Panc1 (cell line): ENCODE measurements at regions not wholly inside any gene's neighbourhood (a gene's known extent, or its start where the extent isn't known, plus 50 kb on each side); places are given as distances from the start of the nearest gene placed in this dataset.

Experiments used
- ATAC-seq: fragments of 200-7000 bp; cut with Tn5 transposase; 2 replicates; pipeline ENCODE4 v1.9.1; 2020; ENCODE audit warnings: mild to moderate bottlenecking, moderate library complexity
- BruUV-seq: library from RNA; stranded (reverse); fragments of 400-500 nt; replicated peaks from 2 replicates; lab custom pipeline; 2021; lab: Mats Ljungman, UMichigan
- CTCF ChIA-PET: fragments of 300-600 bp; sonication (Branson Sonifier 250); formaldehyde crosslinking; loops from one replicate; lab custom pipeline; 2022; ENCODE audit warnings: antibody characterized with exemption; lab: Charles Lee
- POLR2A ChIA-PET: fragments of 300-600 bp; sonication (Branson Sonifier 250); formaldehyde crosslinking; loops from one replicate; lab custom pipeline; 2022; ENCODE audit warnings: antibody characterized with exemption; lab: Charles Lee
- DNase-seq: peaks from one replicate; pipeline ENCODE4 v3.0.0-alpha.2; 2010; ENCODE audit warnings: low read depth, low spot score
- H3K27ac ChIP-seq: 2 replicates; pipeline ENCODE4 v1.5.1; 2011; ENCODE audit warnings: mild to moderate bottlenecking, low read length, inconsistent platforms
- H3K27me3 ChIP-seq: fragments of 200-500 bp; sonication (Bioruptor generic); 2 replicates; pipeline ENCODE4 v1.6.0; 2014; ENCODE audit warnings: low read length, inconsistent platforms; ENCODE audit not compliant: control insufficient read depth, insufficient read depth
- H3K36me3 ChIP-seq: fragments of 200-500 bp; sonication (Bioruptor generic); 2 replicates; pipeline ENCODE4 v1.5.1; 2014; ENCODE audit warnings: inconsistent platforms, mild to moderate bottlenecking, low read length, moderate library complexity; ENCODE audit not compliant: control insufficient read depth, insufficient read depth
- H3K4me1 ChIP-seq: 2 replicates; pipeline ENCODE4 v1.5.1; 2011; ENCODE audit warnings: inconsistent platforms, mild to moderate bottlenecking, low read length, moderate library complexity; ENCODE audit not compliant: control insufficient read depth, insufficient read depth
- H3K4me3 ChIP-seq, 2 experiments: 2 replicates each; pipeline ENCODE4 v1.5.1; 2011 to 2012; ENCODE audit warnings: low read depth in 2 of 2, low read length in 2 of 2, mild to moderate bottlenecking in 2 of 2, inconsistent platforms in 1 of 2, moderate library complexity in 1 of 2
- H3K9me3 ChIP-seq: fragments of 200-500 bp; sonication (Bioruptor generic); 2 replicates; pipeline ENCODE4 v1.5.1; 2014; ENCODE audit warnings: low read depth, mild to moderate bottlenecking, inconsistent platforms, low read length, moderate library complexity; ENCODE audit not compliant: control insufficient read depth, insufficient read depth
- POLR2AphosphoS5 ChIP-seq: IDR thresholded peaks from 2 replicates; pipeline ENCODE4 v1.6.1; 2012; ENCODE audit warnings: mild to moderate bottlenecking, low read depth, low read length, moderate library complexity
- REST ChIP-seq, 2 experiments: IDR thresholded peaks; 2 replicates each; pipeline ENCODE4 v1.6.1; 2011 to 2012; ENCODE audit warnings: low read depth in 2 of 2, control low read depth in 1 of 2, low read length in 1 of 2, mild to moderate bottlenecking in 1 of 2, moderate library complexity in 1 of 2; ENCODE audit not compliant: insufficient read depth in 1 of 2
- SIN3A ChIP-seq: IDR thresholded peaks from 2 replicates; pipeline ENCODE4 v1.6.1; 2012; ENCODE audit warnings: low read depth, mild to moderate bottlenecking, low read length, moderate library complexity, borderline replicate concordance; ENCODE audit not compliant: insufficient read depth
- TCF7L2 ChIP-seq: IDR thresholded peaks from 2 replicates; pipeline ENCODE4 v1.6.1; 2011; ENCODE audit warnings: mild to moderate bottlenecking, low read depth, low read length, inconsistent platforms
- in situ Hi-C: cut with HindIII; loops from 2 replicates; pipeline ENCODE4 v1.10.0; 2016; ENCODE audit warnings: low sequenced_read_pairs, low pct_unique_long_range_greater_than_20kb
- intact Hi-C: fragments of 100-400 bp; cut with micrococcal nuclease; formaldehyde crosslinking; loops from one replicate; pipeline ENCODE4 v1.10.0; 2022; ENCODE audit not compliant: unreplicated experiment
- TF ChIP-seq, protein P1 (sequence below): fragments of 450-650 bp; IDR thresholded peaks from 2 replicates; pipeline ENCODE4 v1.5.1; 2017; ENCODE audit warnings: mild to moderate bottlenecking

GRCh38 chr9:90539286-90539685 lies 103.3 kb downstream of the DIRAS2 start:
- H3K4me3 ChIP-seq = no peak overlapping the region
- H3K4me1 ChIP-seq = no peaks in the 10 kb centered on the region
- H3K9me3 ChIP-seq = no peaks in the 10 kb centered on the region
- intact Hi-C loops = no loop called here
- TF ChIP-seq SIN3A = no peak
- TF ChIP-seq, protein P1, sequence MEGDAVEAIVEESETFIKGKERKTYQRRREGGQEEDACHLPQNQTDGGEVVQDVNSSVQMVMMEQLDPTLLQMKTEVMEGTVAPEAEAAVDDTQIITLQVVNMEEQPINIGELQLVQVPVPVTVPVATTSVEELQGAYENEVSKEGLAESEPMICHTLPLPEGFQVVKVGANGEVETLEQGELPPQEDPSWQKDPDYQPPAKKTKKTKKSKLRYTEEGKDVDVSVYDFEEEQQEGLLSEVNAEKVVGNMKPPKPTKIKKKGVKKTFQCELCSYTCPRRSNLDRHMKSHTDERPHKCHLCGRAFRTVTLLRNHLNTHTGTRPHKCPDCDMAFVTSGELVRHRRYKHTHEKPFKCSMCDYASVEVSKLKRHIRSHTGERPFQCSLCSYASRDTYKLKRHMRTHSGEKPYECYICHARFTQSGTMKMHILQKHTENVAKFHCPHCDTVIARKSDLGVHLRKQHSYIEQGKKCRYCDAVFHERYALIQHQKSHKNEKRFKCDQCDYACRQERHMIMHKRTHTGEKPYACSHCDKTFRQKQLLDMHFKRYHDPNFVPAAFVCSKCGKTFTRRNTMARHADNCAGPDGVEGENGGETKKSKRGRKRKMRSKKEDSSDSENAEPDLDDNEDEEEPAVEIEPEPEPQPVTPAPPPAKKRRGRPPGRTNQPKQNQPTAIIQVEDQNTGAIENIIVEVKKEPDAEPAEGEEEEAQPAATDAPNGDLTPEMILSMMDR = no peak
- TF ChIP-seq REST (IDR thresholded peaks at IDR 0.05; ENCODE audit: insufficient read depth in 1 of 2, low read depth in 2 of 2, low read length in 1 of 2) = no peak
- no peak for TF ChIP-seq TCF7L2
- TF ChIP-seq POLR2AphosphoS5 = no peak
- ATAC-seq = no peak
- no peak for DNase-seq
- H3K27ac ChIP-seq = no peak overlapping the region
- no peaks in the 10 kb centered on the region for H3K36me3 ChIP-seq
- no peaks in the 10 kb centered on the region for H3K27me3 ChIP-seq
- no TSS peak for BruUV-seq
- ChIA-PET CTCF (no interaction called here), POLR2A (no interaction called here)
- in situ Hi-C loops = no loop called here

- in situ Hi-C loops (no loop called here), intact Hi-C loops (no loop called here)
- ChIA-PET CTCF (no interaction called here), POLR2A (no interaction called here)
- no peaks in the 10 kb centered on the region for H3K9me3 ChIP-seq
- ATAC-seq (no peak), DNase-seq (no peak)
- no peaks in the 10 kb centered on the region for H3K27me3 ChIP-seq
- no peak overlapping the region for H3K4me3 ChIP-seq
- no TSS peak for BruUV-seq
- H3K4me1 ChIP-seq = no peaks in the 10 kb centered on the region
- TF ChIP-seq, protein P1 = no peak
- TF ChIP-seq SIN3A (no peak), REST (IDR thresholded peaks at IDR 0.05; ENCODE audit: insufficient read depth in 1 of 2, low read depth in 2 of 2, low read length in 1 of 2) (no peak), TCF7L2 (no peak), POLR2AphosphoS5 (no peak)
- H3K27ac ChIP-seq = no peak overlapping the region
- H3K36me3 ChIP-seq = no peaks in the 10 kb centered on the region
Measured at GRCh38 chr9:90540734-90541133, 101.9 kb downstream of the DIRAS2 start.
